Retina (tissue), 1 donor: ENCODE measurements at regions not wholly inside any gene's neighbourhood (a gene's known extent, or its start where the extent isn't known, plus 50 kb on each side); places are given as distances from the start of the nearest gene placed in this dataset.
A peak's percentile ranks its signal among the peaks of the same experiment; 100 is the strongest.

ENCODE experiments used
- DNase-seq: peaks from one replicate; pipeline ENCODE4 v3.0.0-alpha.2; 2016

GRCh38 chr1:4090976-4091660 is 191.0 kb upstream of the C1orf174 start:
- no peak for DNase-seq

DNA sequence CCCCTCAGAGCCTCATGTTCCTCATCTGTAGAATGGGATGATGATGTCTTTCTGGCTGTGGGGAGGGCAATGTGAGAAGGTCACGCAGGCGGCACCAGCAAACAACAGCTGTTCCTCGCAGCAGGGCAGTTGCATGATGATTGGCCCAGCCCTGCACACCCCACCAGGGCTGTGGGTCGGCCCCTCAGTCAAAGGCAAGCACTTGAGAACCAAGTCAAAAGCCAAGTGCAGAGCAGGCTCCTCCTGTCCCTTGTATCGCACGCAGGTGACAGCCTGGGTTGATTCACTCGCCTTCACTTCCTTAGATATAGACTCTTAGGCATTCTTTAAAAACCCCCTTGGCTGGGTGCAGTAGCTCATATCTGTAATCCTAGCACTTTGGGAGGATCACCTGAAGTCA is 191.9 kb upstream of the C1orf174 start:
- no peak for DNase-seq

DNA sequence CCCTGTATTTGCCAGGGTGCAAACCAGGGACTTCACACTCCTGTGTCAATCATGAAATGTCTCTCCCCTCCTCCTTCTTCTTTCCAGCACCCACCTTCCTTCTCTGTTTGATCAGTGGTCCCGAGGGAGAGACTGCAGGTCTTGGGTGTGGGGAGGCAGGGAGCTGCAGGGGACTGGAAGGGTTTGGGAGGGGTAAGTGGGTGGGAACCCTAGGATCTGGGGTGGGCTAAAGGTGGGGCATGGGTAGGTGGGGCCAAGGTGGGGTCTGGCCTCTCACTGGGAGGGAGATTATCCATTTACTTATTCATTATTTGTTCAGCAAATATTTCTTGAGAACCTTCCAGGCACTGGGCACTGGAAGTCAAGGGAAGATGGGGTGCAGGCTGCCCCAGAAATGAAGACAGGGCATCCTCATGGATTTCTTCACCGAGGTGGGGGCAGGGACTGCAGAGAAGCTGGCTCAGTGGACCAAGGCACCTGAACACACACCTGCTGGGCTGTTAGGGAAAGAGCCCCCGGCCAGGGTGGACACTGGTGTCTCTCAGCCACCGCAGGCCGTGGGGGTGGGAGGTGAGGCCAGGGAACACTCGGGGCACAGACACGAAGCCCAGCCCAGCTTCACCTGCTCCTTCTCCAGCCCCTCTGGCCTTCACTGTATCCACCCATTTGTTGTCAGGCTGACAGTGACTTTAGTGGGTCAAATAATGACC is 193.9 kb upstream of the C1orf174 start:
- DNase-seq, result no peak

GRCh38 chr1:4095433-4095971 is 195.4 kb upstream of the C1orf174 start:
- no peak for DNase-seq

GRCh38 chr1:4101459-4102161 is 201.5 kb upstream of the C1orf174 start:
- DNase-seq, result no peak

- DNase-seq, result no peak
These were observed 205.3 kb upstream of the C1orf174 start for GRCh38 chr1:4105300-4105880.

DNA sequence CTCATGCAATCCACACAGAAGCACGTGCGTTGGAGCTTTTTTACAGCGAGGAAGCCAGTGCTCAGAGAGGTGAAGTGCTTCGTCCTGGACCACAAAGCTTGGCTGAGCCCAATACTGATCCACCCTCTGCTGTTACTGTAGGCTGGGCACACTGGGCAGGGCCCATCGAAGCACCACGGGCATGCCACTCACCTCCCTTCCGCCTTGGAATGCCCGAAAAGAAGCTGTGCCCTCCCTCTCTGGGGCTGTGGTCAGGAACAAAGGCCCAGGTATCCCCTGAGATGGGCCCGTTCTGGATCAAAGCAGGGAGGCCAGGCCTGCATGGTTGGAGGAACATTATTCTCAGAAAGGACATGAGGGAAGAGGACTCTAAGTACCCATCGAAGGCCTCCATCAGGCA is 206.7 kb upstream of the C1orf174 start:
- no peak for DNase-seq

GRCh38 chr1:4107291-4107690 is 207.2 kb upstream of the C1orf174 start:
- DNase-seq, result no peak

- no peak for DNase-seq
These were observed 208.3 kb upstream of the C1orf174 start for GRCh38 chr1:4108331-4108730.

- DNase-seq, result peak; percentile 81
These were observed 208.9 kb upstream of the C1orf174 start for GRCh38 chr1:4108758-4109627.

DNA sequence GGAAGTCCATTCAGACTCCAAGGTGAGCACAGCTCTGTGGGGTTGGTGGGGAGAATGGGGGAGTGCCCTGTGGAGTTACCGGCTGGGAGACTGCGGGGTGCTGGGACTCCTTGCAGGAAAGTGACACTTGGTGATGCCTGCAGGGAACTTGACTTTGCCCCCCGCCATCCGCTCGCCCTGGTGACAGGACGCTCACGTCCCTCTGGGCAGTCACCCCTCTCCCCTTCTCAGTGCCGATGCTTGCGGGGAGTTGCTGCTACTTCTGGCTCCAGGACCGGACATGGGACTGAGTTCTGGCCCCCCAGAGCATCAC is 209.5 kb upstream of the C1orf174 start:
- DNase-seq, result no peak

- DNase-seq, result no peak
These were observed 210.8 kb upstream of the C1orf174 start for GRCh38 chr1:4110888-4111287.

DNA sequence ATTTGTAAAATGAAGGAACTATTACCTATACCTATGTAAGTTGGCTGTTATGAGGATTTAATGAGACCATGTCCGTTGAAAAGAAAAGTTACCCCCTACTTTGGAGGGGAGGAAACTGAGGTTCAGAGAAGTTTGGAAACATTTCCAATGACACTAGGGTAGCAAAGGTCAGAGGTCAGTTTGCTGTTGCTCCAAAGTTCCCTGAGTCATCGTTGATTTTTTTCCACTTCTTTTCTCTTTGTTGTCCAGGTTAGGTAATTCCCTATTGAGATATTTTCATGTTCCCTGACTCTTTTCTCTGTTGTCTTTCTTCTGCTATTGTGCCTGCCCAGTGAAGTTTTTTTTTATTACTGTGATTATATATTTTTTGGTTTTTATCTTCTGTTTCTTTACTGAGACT is 213.8 kb upstream of the C1orf174 start:
- no peak for DNase-seq

DNA sequence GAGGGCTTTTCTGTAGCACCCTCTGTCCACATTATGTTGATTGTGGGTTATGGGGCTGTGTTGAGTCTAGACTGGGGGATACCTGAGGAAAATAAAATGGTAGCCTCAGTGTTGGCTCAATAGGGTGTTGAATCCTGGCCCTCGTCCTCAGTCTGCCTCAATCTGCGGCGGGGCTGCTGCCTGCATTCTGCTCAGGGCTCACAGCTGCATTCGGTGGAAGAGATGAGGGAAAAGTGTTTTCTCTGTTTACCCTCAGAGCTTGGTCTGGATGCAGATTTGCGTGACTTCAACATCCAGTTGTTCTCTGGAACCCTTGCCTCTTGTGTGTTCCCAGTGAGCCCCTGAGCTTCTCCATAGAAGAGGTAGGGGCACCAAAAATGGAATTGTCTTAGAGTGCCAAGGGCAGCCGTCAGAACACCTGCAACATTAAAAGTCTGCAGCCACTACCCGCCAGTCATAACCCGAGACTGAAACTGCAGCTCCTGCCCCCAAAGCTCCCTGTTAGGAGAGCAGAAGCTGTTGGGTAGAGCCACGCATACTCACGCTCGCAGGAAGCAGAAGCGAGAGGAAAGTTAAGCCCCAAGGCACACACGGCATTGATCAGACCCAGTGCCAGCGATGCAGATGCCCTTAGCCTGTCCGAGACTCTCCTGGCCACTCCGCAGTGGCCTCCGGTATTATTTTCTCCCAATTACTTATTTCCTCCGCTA is 215.3 kb upstream of the C1orf174 start:
- DNase-seq, result no peak

- DNase-seq, result no peak
These were observed 217.1 kb upstream of the C1orf174 start for GRCh38 chr1:4117196-4117595.

- no peak for DNase-seq
These were observed 218.9 kb upstream of the C1orf174 start for GRCh38 chr1:4118746-4119515.

DNA sequence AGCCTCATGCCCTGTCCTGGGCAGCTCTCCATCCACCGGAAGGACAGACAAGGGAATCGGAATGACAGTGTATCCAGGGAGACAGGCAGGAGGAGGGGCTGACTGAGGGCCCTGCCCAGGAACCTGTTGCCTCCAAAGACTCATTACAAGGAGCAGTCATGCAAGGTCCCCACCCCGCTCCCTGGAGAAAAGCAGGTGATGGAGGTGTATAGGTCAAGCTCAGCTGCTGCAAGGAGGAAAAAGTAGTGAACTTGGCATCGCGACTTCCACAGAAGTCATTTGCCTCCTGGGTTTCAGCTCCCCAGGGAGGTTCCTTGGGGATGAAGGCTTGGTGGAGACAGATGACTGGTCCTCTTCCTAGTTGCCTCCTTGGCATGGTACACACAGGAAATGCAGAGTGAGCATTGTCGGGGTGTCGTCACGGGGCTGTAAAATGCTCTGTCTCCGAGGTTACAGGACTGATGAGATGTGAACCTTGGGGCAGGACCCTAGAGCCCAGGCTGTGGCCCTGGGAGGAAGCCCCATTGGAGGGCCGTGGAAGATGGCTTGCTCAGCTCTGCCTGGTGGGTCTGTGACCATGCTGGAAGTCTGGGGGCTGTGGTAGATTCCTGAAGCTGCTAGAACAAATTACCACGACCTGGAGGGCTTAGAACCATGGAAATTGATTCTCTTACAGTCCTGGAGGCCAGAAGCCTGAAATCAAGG is 219.6 kb upstream of the C1orf174 start:
- DNase-seq, result no peak

DNA sequence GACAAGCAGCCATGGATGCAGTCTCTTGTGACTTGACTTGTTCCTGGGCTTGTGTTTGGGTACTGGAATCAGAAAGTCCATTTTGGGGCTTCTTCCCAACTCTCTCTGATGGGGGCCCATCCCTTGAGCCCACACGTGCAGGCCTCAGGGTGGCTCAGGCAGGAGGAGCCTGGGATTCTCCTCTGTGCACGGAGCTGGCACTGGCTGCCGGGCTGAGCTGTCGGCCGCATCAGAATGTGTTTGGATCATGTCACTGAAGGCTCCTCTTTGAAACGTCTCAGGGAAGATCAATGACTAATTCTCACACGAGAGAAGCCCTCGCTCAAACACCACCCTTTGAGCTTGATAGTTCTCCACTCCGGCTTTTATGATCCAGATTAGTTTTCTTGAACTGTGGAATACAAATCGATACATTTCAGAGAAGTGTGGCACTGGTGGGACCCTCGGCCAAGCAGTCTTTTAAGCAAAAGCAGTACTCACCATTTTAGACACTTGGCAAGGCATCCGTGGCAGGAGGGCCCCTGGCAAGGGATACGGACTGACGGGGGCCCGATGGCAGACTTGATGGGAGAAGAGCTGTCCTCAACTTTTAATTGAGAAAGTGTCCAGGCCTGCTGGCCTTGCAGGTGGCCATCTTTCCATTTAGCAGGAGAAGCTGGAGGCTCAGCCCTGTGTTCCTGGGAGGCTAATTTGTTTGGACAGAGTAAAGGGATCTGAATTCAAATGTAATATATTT is 220.7 kb upstream of the C1orf174 start:
- no peak for DNase-seq

GRCh38 chr1:4121293-4121684 is 221.2 kb upstream of the C1orf174 start:
- no peak for DNase-seq
